ENCODE measurements at regions not wholly inside any gene's neighbourhood (a gene's known extent, or its start where the extent isn't known, plus 50 kb on each side); places are given as distances from the start of the nearest gene placed in this dataset.

DNA sequence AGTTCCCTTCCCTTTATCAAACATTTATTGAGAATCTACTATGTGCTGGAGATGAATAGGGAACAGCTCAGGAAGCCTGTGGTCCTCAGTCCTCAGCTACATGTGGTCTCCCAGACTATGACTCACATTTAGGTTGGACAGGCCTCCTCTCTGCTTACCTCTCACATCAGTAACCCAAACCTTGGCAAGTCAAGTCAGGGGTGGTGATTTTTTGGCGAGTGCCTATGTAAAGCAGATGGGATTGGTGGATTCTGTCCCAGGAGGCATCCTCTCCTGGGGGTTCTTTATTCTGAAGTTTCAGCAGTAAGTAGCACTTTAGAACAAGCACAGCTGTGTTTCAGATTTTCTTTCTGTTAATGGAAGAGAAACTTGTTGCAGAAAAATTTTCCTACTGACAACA, 241.3 kb downstream of the PRDM2 start:
- no peak for TF ChIP-seq ZNF501 (CRISPR knock-in tag; IDR thresholded peaks at IDR 0.05)
- TF ChIP-seq RFX5 (IDR thresholded peaks at IDR 0.05; ENCODE audit: low read depth, low read length), result no peak
- TF ChIP-seq, protein P1, sequence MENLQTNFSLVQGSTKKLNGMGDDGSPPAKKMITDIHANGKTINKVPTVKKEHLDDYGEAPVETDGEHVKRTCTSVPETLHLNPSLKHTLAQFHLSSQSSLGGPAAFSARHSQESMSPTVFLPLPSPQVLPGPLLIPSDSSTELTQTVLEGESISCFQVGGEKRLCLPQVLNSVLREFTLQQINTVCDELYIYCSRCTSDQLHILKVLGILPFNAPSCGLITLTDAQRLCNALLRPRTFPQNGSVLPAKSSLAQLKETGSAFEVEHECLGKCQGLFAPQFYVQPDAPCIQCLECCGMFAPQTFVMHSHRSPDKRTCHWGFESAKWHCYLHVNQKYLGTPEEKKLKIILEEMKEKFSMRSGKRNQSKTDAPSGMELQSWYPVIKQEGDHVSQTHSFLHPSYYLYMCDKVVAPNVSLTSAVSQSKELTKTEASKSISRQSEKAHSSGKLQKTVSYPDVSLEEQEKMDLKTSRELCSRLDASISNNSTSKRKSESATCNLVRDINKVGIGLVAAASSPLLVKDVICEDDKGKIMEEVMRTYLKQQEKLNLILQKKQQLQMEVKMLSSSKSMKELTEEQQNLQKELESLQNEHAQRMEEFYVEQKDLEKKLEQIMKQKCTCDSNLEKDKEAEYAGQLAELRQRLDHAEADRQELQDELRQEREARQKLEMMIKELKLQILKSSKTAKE (CRISPR knock-in tag; IDR thresholded peaks at IDR 0.05; ENCODE audit: borderline replicate concordance), result no peak
